DOHH2 (cell line): ENCODE measurements at regions not wholly inside any gene's neighbourhood (a gene's known extent, or its start where the extent isn't known, plus 50 kb on each side); places are given as distances from the start of the nearest gene placed in this dataset.
"Not testable (repeated sequence)": the region's sequence is repeated elsewhere in the genome, so short reads cannot be mapped to it uniquely, and the experiment has no call there.

Source experiments
- EZH2phosphoT487 ChIP-seq: fragments of 200-600 bp; sonication (generic); IDR thresholded peaks from 2 replicates; pipeline ENCODE4 v1.6.1; 2017; ENCODE audit warnings: borderline replicate concordance, mild to moderate bottlenecking, antibody characterized with exemption, low read length, moderate library complexity, mixed read lengths
- TF ChIP-seq, protein P1 (sequence below): fragments of 200-600 bp; sonication (generic); IDR thresholded peaks from one replicate; pipeline ENCODE4 v1.5.1; 2014; ENCODE audit warnings: antibody characterized with exemption, mild to moderate bottlenecking, low read depth, low read length; ENCODE audit not compliant: poor library complexity, severe bottlenecking

DNA sequence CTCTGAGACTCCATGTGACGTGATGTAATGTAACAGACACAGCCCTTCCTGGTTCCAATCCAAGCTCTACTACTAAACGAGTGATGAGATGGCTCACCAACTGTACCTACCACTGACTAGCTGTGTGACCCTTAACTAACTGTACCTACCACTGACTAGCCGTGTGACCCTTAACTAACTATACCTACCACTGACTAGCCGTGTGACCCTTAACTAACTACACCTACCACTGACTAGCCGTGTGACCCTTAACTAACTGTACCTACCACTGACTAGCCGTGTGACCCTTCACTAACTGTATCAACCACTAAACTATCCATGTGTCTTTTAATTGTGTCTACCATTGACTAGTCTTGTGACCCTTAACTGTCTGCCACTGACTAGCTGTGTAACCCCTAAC is 111.2 kb downstream of the NPIPA5 start:
- TF ChIP-seq, protein P1, sequence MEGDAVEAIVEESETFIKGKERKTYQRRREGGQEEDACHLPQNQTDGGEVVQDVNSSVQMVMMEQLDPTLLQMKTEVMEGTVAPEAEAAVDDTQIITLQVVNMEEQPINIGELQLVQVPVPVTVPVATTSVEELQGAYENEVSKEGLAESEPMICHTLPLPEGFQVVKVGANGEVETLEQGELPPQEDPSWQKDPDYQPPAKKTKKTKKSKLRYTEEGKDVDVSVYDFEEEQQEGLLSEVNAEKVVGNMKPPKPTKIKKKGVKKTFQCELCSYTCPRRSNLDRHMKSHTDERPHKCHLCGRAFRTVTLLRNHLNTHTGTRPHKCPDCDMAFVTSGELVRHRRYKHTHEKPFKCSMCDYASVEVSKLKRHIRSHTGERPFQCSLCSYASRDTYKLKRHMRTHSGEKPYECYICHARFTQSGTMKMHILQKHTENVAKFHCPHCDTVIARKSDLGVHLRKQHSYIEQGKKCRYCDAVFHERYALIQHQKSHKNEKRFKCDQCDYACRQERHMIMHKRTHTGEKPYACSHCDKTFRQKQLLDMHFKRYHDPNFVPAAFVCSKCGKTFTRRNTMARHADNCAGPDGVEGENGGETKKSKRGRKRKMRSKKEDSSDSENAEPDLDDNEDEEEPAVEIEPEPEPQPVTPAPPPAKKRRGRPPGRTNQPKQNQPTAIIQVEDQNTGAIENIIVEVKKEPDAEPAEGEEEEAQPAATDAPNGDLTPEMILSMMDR, result not testable (repeated sequence)
- TF ChIP-seq EZH2phosphoT487, result not testable (repeated sequence)
